H9 (cell line): ENCODE measurements at regions not wholly inside any gene's neighbourhood (a gene's known extent, or its start where the extent isn't known, plus 50 kb on each side); places are given as distances from the start of the nearest gene placed in this dataset.

ENCODE experiments used
- DNase-seq: peaks from one replicate; pipeline ENCODE4 v3.0.0-alpha.2; 2017
- H2AFZ ChIP-seq: one replicate; pipeline ENCODE4 v1.6.1; 2013; ENCODE audit warnings: mild to moderate bottlenecking, low read length, control low read depth, moderate library complexity
- H2AK5ac ChIP-seq: 2 replicates; pipeline ENCODE4 v1.6.1; 2013; ENCODE audit warnings: low read length, control low read depth, mixed read lengths; ENCODE audit not compliant: insufficient read length
- H2BK120ac ChIP-seq: one replicate; pipeline ENCODE4 v1.6.1; 2013; ENCODE audit warnings: low read depth, mild to moderate bottlenecking, low read length, control low read depth, inconsistent platforms; ENCODE audit not compliant: poor library complexity, severe bottlenecking
- H2BK12ac ChIP-seq: 2 replicates; pipeline ENCODE4 v1.6.1; 2013; ENCODE audit warnings: low read length, control low read depth, mixed read lengths, low read depth; ENCODE audit not compliant: insufficient read length
- H2BK15ac ChIP-seq: 2 replicates; pipeline ENCODE4 v1.6.1; 2013; ENCODE audit warnings: low read depth, low read length, control low read depth
- H2BK20ac ChIP-seq: one replicate; pipeline ENCODE4 v1.6.1; 2013; ENCODE audit warnings: low read depth, mild to moderate bottlenecking, low read length, control low read depth, inconsistent platforms; ENCODE audit not compliant: poor library complexity, severe bottlenecking
- H2BK5ac ChIP-seq: 2 replicates; pipeline ENCODE4 v1.6.1; 2013; ENCODE audit warnings: low read length, control low read depth, mixed read lengths; ENCODE audit not compliant: insufficient read length
- H3K14ac ChIP-seq: 2 replicates; pipeline ENCODE4 v1.6.1; 2013; ENCODE audit warnings: low read length, control low read depth; ENCODE audit not compliant: insufficient read depth
- H3K18ac ChIP-seq: 2 replicates; pipeline ENCODE4 v1.6.1; 2013; ENCODE audit warnings: low read depth, mild to moderate bottlenecking, mixed read lengths, low read length, control low read depth; ENCODE audit not compliant: insufficient read length
- H3K23ac ChIP-seq: 2 replicates; pipeline ENCODE4 v1.6.1; 2013; ENCODE audit warnings: low read length, control low read depth, mixed read lengths, low read depth; ENCODE audit not compliant: insufficient read length
- H3K23me2 ChIP-seq: 2 replicates; pipeline ENCODE4 v1.6.1; 2013; ENCODE audit warnings: low read depth, mild to moderate bottlenecking, mixed read lengths, low read length, control low read depth; ENCODE audit not compliant: insufficient read length, poor library complexity, severe bottlenecking
- H3K27ac ChIP-seq: 2 replicates; pipeline ENCODE4 v1.5.1; 2013; ENCODE audit warnings: low read length, control low read depth, mixed read lengths, low read depth; ENCODE audit not compliant: insufficient read length
- H3K27me3 ChIP-seq: 2 replicates; pipeline ENCODE4 v1.6.1; 2013; ENCODE audit warnings: low read length, control low read depth, inconsistent platforms; ENCODE audit not compliant: insufficient read depth
- H3K4ac ChIP-seq: 2 replicates; pipeline ENCODE4 v1.6.1; 2013; ENCODE audit warnings: low read depth, mild to moderate bottlenecking, control low read depth, inconsistent platforms, low read length, moderate library complexity
- H3K4me1 ChIP-seq: 2 replicates; pipeline ENCODE4 v1.6.1; 2013; ENCODE audit warnings: low read length, control low read depth, inconsistent platforms; ENCODE audit not compliant: insufficient read depth
- H3K4me2 ChIP-seq: 2 replicates; pipeline ENCODE4 v1.6.1; 2013; ENCODE audit warnings: low read length, control low read depth, mixed read lengths; ENCODE audit not compliant: insufficient read length, insufficient read depth
- H3K56ac ChIP-seq: 2 replicates; pipeline ENCODE4 v1.6.1; 2013; ENCODE audit warnings: low read depth, mild to moderate bottlenecking, mixed read lengths, low read length, control low read depth; ENCODE audit not compliant: insufficient read length
- H3K79me1 ChIP-seq: 2 replicates; pipeline ENCODE4 v1.6.1; 2013; ENCODE audit warnings: low read depth, mild to moderate bottlenecking, moderate library complexity, low read length, control low read depth, inconsistent platforms; ENCODE audit not compliant: insufficient read depth, poor library complexity, severe bottlenecking
- H3K79me2 ChIP-seq: 2 replicates; pipeline ENCODE4 v1.6.1; 2013; ENCODE audit warnings: low read length, control low read depth, inconsistent platforms; ENCODE audit not compliant: insufficient read depth
- H3K9ac ChIP-seq: 2 replicates; pipeline ENCODE4 v1.6.1; 2013; ENCODE audit warnings: low read length, control low read depth, mixed read lengths; ENCODE audit not compliant: insufficient read length; ENCODE audit errors: extremely low read depth
- H3K9me3 ChIP-seq: one replicate; pipeline ENCODE4 v1.6.1; 2013; ENCODE audit warnings: low read depth, low read length, inconsistent platforms; ENCODE audit not compliant: control insufficient read depth
- H3T11ph ChIP-seq: one replicate; pipeline ENCODE4 v1.6.1; 2013; ENCODE audit warnings: mild to moderate bottlenecking, low read length, control low read depth, inconsistent platforms
- H4K20me1 ChIP-seq: one replicate; pipeline ENCODE4 v1.6.1; 2013; ENCODE audit not compliant: control insufficient read depth, insufficient read length, insufficient read depth
- H4K5ac ChIP-seq: 2 replicates; pipeline ENCODE4 v1.6.1; 2013; ENCODE audit warnings: low read depth, mild to moderate bottlenecking, mixed read lengths, low read length, control low read depth; ENCODE audit not compliant: insufficient read length
- H4K8ac ChIP-seq: replicated peaks from 2 replicates; pipeline ENCODE4 v1.6.1; 2013; ENCODE audit warnings: low read length, control low read depth, mixed read lengths, low read depth; ENCODE audit not compliant: insufficient read length
- H4K91ac ChIP-seq: 2 replicates; pipeline ENCODE4 v1.6.1; 2013; ENCODE audit warnings: low read depth, mild to moderate bottlenecking, moderate library complexity, mixed read lengths, low read length, control low read depth; ENCODE audit not compliant: insufficient read length
- H3K27ac Mint-ChIP-seq, 3 experiments: 2 replicates in 2 of 3; 3 replicates in 1 of 3; pipeline ENCODE4 v1.8.0; 2020 to 2021; ENCODE audit warnings: mixed read lengths in 3 of 3, mild to moderate bottlenecking in 1 of 3, moderate library complexity in 1 of 3
- H3K27me3 Mint-ChIP-seq: 2 replicates; pipeline ENCODE4 v1.8.0; 2021; ENCODE audit warnings: low read depth, mild to moderate bottlenecking, moderate library complexity, mixed read lengths
- H3K36me3 Mint-ChIP-seq, 3 experiments: 2 replicates in 2 of 3; 3 replicates in 1 of 3; pipeline ENCODE4 v1.8.0; 2020 to 2021; ENCODE audit warnings: low read depth in 3 of 3, mixed read lengths in 3 of 3; ENCODE audit not compliant: insufficient read depth in 1 of 3
- H3K4me1 Mint-ChIP-seq, 2 experiments: 2 replicates each; pipeline ENCODE4 v1.8.0; 2020; ENCODE audit warnings: mixed read lengths in 2 of 2
- H3K4me3 Mint-ChIP-seq, 2 experiments: 2 replicates in 1 of 2; 3 replicates in 1 of 2; pipeline ENCODE4 v1.8.0; 2020 to 2021; ENCODE audit warnings: mild to moderate bottlenecking in 2 of 2, mixed read lengths in 2 of 2, moderate library complexity in 1 of 2
- H3K9me3 Mint-ChIP-seq, 2 experiments: 2 replicates in 1 of 2; 3 replicates in 1 of 2; pipeline ENCODE4 v1.8.0; 2020; ENCODE audit warnings: mild to moderate bottlenecking in 2 of 2, mixed read lengths in 2 of 2, moderate library complexity in 1 of 2
- WGBS: extraction: QIAGEN DNeasy Blood & Tissue Kit; methylation state at CpG from one replicate; pipeline ENCODE4 v1.1.7; 2013; ENCODE audit warnings: missing lambda C conversion rate, low lambda C conversion rate, mixed read lengths; ENCODE audit not compliant: insufficient read length; ENCODE audit errors: extremely low coverage; 5-methylcytosine and 5-hydroxymethylcytosine counted together
- TF ChIP-seq, protein P1 (sequence below): fragments of 200-600 bp; sonication (generic); conservative IDR thresholded peaks from 3 replicates; pipeline ENCODE4 v1.8.0; 2021; ENCODE audit warnings: antibody characterized with exemption, mild to moderate bottlenecking

GRCh38 chr4:64767547-64767946 lies 358.3 kb upstream of the TECRL start:
- H2AK5ac ChIP-seq, result no peak overlapping the region

More at GRCh38 chr4:64767547-64767946, 358.3 kb upstream of the TECRL start:
- Histone ChIP-seq H3K23me2 (no peaks in the 10 kb centered on the region), H2BK15ac (no peak overlapping the region), H3K18ac (no peak overlapping the region), H3K79me2 (no peaks in the 10 kb centered on the region), H4K91ac (no peak overlapping the region), H4K8ac (no peak overlapping the region), H3K4me2 (no peak overlapping the region), H2BK12ac (no peak overlapping the region), H2BK120ac (no peak overlapping the region), H2AFZ (no peak overlapping the region), H4K20me1 (no peaks in the 10 kb centered on the region), H3K4ac (no peak overlapping the region), H3K14ac (no peak overlapping the region), H3K27ac (no peak overlapping the region), H3K56ac (no peak overlapping the region), H3K9me3 (no peaks in the 10 kb centered on the region), H3K4me1 (no peaks in the 10 kb centered on the region), H3T11ph (no peak overlapping the region), H2BK5ac (no peak overlapping the region), H3K23ac (no peak overlapping the region), H3K79me1 (no peaks in the 10 kb centered on the region), H2BK20ac (no peak overlapping the region), H3K27me3 (no peaks in the 10 kb centered on the region), H3K9ac (no peak overlapping the region), H4K5ac (no peak overlapping the region)
- Mint-ChIP-seq H3K9me3 (peaks cover 0 to 3% of the 10 kb centered on the region in 2 experiments; a peak in 1 of 5 replicates), H3K27ac (no peak overlapping the region), H3K36me3 (peaks cover 7 to 13% (median 11%) of the 10 kb centered on the region in 3 experiments; a peak in 5 of 7 replicates), H3K4me1 (peaks cover 7 to 11% of the 10 kb centered on the region in 2 experiments), H3K27me3 (no peaks in the 10 kb centered on the region), H3K4me3 (no peak overlapping the region)
- DNase-seq, result no peak
- no CpG with 5 or more reads among the region's 2 CpGs for WGBS
- TF ChIP-seq, protein P1, sequence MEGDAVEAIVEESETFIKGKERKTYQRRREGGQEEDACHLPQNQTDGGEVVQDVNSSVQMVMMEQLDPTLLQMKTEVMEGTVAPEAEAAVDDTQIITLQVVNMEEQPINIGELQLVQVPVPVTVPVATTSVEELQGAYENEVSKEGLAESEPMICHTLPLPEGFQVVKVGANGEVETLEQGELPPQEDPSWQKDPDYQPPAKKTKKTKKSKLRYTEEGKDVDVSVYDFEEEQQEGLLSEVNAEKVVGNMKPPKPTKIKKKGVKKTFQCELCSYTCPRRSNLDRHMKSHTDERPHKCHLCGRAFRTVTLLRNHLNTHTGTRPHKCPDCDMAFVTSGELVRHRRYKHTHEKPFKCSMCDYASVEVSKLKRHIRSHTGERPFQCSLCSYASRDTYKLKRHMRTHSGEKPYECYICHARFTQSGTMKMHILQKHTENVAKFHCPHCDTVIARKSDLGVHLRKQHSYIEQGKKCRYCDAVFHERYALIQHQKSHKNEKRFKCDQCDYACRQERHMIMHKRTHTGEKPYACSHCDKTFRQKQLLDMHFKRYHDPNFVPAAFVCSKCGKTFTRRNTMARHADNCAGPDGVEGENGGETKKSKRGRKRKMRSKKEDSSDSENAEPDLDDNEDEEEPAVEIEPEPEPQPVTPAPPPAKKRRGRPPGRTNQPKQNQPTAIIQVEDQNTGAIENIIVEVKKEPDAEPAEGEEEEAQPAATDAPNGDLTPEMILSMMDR, result no peak
